ENCODE measurements at regions not wholly inside any gene's neighbourhood (a gene's known extent, or its start where the extent isn't known, plus 50 kb on each side); places are given as distances from the start of the nearest gene placed in this dataset.

- CTCF ChIA-PET: no interaction called here
- dilution Hi-C loops (cut with MboI; ENCODE audit: extremely low pct_ligation_motif_present, low sequenced_read_pairs) (no loop called here), intact Hi-C loops (cut with micrococcal nuclease) (no loop called here)
- Histone ChIP-seq H3K27ac (ENCODE audit: insufficient read depth, low read depth, low read length) (no peak overlapping the region), H3K4me2 (ENCODE audit: insufficient read depth, low read length) (no peak overlapping the region), H3K9ac (replicated peaks; ENCODE audit: extremely low read depth, insufficient read depth, low read length) (no peak overlapping the region), H4K20me1 (replicated peaks; ENCODE audit: control insufficient read depth, extremely low read depth, insufficient read depth, low read length) (no peaks in the 10 kb centered on the region), H3K36me3 (ENCODE audit: control insufficient read depth in 2 of 2, extremely low read depth in 1 of 2, insufficient read depth in 2 of 2, low read length in 2 of 2) (no peaks in the 10 kb centered on the region), H3K27me3 (ENCODE audit: control insufficient read depth in 2 of 2, insufficient read depth in 2 of 2, low read length in 2 of 2) (no peaks in the 10 kb centered on the region), H3K4me3 (replicated peaks in 1 of 3; ENCODE audit: insufficient read depth in 1 of 3, low read depth in 1 of 3, low read length in 3 of 3) (no peak overlapping the region), H3K79me2 (ENCODE audit: control insufficient read depth, insufficient read depth, low read length) (no peaks in the 10 kb centered on the region), H3K9me1 (replicated peaks; ENCODE audit: control insufficient read depth, extremely low read depth, insufficient read depth, low read length) (no peaks in the 10 kb centered on the region), H2AFZ (ENCODE audit: low read depth, low read length) (no peak overlapping the region), H3K9me3 (replicated peaks; ENCODE audit: control insufficient read depth, insufficient read depth, low read length) (no peaks in the 10 kb centered on the region), H3K4me1 (ENCODE audit: control insufficient read depth, extremely low read depth, insufficient read depth, low read length) (no peaks in the 10 kb centered on the region)
- no peak for DNase-seq (ENCODE audit: low read depth, low spot score)
- POLR2A ChIA-PET: no interaction called here
- TF ChIP-seq JUN (IDR thresholded peaks at IDR 0.05; ENCODE audit: borderline replicate concordance, insufficient read depth, insufficient read length, low read depth) (no peak), MYC (IDR thresholded peaks at IDR 0.05; ENCODE audit: low read depth, low read length) (no peak), FOS (IDR thresholded peaks at IDR 0.05; ENCODE audit: borderline replicate concordance, insufficient read depth, low read length) (no peak), EZH2 (IDR thresholded peaks at IDR 0.05; ENCODE audit: borderline replicate concordance, low read depth, low read length, severe bottlenecking) (no peak), POLR2AphosphoS5 (IDR thresholded peaks at IDR 0.05; ENCODE audit: insufficient read depth, low read depth, low read length) (no peak), CTCF (IDR thresholded peaks at IDR 0.05; ENCODE audit: extremely low read depth in 1 of 2, insufficient read depth in 1 of 2, low read depth in 1 of 2, low read length in 2 of 2) (no peak), GATA2 (IDR thresholded peaks at IDR 0.05; ENCODE audit: insufficient read depth, insufficient read length, low read depth, low read length) (no peak), MAX (IDR thresholded peaks at IDR 0.05; ENCODE audit: insufficient read depth, insufficient read length) (no peak), POLR2A (IDR thresholded peaks at IDR 0.05; ENCODE audit: low read depth, low read length) (no peak)
- FAIRE-seq: no peak
- no TSS peak for BruUV-seq (replicated peaks)
Measured at GRCh38 chr20:39897781-39898466, 791.1 kb downstream of the MAFB start.
